GM21529 (cell line): ENCODE measurements at regions not wholly inside any gene's neighbourhood (a gene's known extent, or its start where the extent isn't known, plus 50 kb on each side); places are given as distances from the start of the nearest gene placed in this dataset.

Experiments
- ATAC-seq: cut with Tn5 transposase; IDR thresholded peaks from one replicate; pipeline ENCODE4 v1.9.1; 2021; ENCODE audit not compliant: unreplicated experiment

DNA sequence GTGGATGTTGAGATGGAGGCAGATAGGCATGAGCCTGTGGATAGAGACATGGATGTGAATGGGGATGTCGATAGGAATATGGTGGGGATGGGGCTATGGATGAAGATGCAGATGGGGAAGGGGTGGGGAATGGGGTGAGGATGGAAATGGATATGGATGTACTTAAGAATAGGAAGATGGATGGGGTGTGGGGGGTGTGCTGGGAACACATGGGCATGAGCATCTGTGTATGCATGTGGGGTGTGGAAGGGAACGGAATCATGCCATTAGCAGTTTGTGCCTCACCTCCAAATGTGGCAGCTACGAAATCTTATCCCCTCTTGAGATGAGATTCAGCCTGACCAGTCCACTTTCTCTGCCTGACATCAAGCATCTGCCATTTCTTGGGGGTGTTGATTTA is 359.5 kb upstream of the MGMT start:
- ATAC-seq: no peak

GRCh38 chr10:129108378-129108777 is 358.7 kb upstream of the MGMT start:
- ATAC-seq: no peak

GRCh38 chr10:129108994-129109393 is 358.0 kb upstream of the MGMT start:
- ATAC-seq: no peak

DNA sequence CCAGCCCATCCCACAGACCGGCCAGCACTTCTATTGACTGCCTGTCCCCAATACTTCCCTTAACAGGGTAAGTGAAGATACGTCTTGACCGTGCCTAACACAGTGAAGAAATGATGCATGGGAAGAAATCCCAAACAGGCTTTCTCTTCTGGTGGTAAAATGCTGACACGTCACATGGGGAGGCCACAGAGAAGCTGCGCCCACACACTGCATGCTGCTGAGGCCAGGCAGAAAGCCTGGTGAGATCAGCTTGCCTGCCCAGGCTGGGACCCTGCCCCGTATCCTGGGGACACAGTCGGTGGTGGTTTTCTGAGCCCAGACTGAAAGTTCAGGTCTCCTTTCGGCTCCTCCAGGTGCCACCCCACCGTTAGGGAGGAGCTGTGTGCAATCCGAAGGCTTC is 356.3 kb upstream of the MGMT start:
- no peak for ATAC-seq

GRCh38 chr10:129111922-129112321 is 355.1 kb upstream of the MGMT start:
- no peak for ATAC-seq

GRCh38 chr10:129114588-129114987 is 352.5 kb upstream of the MGMT start:
- no peak for ATAC-seq

- ATAC-seq: no peak
These were observed 350.7 kb upstream of the MGMT start for GRCh38 chr10:129116371-129116770.

DNA sequence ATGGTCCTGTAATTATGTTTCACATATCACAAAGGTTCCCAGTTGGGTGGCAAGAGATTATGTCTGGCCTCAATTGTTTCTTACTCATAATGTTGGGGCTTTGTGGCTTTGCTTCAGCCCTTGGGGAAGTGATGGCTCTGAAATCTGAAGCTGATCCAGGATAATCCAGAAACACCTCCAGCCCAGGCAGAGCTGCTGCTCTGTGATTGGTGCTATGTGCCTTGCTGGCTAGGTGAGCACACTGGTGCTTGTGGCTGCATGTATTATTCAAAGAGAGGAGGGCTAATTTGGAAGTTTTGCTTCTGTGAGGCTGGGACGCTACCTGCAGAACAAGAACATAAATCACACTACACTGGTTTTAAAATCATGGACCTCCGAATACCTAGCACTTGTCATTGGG is 346.6 kb upstream of the MGMT start:
- no peak for ATAC-seq

DNA sequence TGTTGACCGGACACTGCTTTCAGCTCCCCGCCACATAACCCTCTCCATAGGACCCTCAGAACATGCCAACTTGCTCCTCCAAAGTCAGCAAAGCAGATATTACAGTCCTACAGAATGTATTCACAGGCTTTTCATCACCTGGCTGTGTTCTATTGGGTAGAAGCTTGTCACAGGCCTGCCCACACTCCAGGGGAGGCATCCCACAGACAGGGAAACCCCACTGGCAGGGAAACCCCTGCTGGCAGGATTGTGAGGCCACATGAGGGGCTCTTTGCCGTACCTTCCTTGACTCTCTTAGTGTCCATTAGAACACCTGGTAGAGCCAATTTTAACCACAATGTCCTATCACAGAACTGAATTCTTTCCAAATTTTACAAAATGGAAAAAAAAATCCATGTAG is 344.2 kb upstream of the MGMT start:
- ATAC-seq: no peak

DNA sequence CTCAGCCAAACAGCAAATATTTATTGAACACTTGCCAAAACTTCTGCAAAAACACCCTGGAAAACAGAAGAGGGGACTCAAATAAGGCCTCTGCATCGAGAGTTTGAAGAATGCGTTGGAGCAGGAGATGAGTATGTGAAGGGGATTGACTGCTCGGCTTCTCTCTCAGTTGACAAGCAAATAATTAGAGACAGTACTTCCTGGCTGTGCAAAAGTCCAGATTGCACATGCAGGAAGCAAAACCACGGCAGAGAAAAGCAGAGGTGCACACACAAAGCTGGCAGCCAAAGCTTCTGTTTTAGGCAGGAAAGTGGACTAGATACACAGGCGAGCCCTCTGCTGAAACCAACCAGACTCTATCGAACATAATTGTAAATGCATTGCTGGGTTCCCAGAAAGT is 343.6 kb upstream of the MGMT start:
- ATAC-seq: no peak

DNA sequence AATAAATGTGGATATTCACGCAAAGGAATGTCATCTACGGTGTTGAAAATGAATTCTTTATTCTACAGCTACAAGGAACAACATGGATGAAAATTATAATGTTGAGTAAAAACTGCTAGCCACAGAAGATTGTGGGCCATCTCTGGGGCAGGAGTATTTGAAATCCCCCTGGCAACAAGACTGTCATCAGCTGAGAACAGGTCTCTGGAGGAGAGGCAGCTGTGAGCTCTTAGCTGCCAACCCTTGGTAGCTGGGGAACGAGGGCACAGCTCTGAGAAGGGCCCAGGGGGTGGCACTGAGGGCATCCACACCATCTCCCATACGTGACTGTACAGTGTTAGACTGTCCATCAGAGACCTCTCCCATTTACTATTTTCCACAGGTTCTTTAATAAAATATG is 340.1 kb upstream of the MGMT start:
- ATAC-seq: no peak

DNA sequence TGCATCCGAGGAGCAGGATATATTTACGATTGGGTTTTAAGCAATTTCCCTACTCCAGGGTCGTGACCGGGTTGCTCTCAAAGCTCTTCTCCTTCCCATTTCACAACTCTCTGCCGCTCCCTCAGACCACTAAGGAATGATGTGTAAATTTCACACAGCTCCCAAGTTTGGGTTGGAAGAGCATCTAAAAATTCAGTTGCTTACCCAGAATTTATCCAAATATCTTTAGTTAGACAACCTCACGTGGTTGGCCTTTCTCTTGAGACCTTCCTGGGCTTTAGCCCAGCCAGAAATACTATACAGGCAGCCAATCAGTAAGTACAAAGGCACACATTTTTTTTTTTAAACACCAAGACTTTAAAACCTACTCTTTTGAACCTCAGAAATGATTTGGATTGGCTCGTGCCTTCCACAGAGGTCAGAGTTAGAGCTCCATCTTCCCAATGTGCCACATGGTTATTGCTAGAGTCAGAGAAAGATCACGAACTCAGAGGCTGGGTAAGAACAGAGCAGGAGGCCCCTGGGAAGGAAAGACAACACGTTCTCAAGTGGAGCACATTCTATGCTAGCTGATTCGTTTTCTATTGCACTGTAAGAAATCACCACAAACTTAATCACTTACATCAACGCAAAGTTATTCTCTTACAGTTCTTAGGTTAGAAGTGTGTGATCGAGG is 335.4 kb upstream of the MGMT start:
- no peak for ATAC-seq

DNA sequence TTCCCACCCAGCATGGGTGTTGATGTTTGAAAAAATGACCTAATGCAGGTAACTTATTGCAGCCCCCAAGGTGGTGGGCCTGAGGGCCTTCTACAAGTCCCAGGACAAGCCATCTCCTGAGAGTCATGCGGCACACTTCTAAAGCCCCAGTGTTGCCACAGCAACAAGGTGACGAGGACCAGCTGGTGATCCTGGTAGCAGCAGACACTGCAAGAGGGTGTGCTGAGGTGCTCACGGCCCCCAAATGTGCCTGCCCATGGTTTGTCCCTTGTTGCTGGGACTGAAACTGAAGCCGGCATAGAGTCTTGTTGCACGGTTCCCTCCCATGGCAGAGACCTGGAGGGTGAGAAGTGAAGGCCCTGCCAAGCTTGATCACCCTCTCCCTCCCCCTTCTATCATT is 333.2 kb upstream of the MGMT start:
- ATAC-seq: no peak

DNA sequence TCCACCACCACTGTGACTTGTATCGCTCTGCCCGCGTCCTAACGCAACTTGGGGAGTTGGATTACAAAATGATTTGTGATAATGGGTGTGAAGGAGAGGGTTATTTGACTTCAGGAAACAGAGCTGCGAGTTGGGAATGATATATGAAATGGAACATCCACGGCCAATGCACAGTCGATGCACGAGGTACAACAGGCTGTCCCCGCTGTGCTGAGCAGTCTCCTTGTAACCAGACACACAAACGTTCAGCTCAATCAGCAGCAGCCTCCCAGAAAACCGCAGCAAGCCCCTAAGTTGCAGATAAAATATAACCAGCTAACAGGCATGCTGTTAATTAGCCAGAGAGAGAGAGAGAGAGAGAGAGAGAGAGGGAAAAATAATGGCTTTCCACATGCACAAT is 332.7 kb upstream of the MGMT start:
- ATAC-seq: no peak

- ATAC-seq: no peak
These were observed 331.4 kb upstream of the MGMT start for GRCh38 chr10:129135624-129136023.

- ATAC-seq: no peak
These were observed 331.0 kb upstream of the MGMT start for GRCh38 chr10:129136074-129136473.

DNA sequence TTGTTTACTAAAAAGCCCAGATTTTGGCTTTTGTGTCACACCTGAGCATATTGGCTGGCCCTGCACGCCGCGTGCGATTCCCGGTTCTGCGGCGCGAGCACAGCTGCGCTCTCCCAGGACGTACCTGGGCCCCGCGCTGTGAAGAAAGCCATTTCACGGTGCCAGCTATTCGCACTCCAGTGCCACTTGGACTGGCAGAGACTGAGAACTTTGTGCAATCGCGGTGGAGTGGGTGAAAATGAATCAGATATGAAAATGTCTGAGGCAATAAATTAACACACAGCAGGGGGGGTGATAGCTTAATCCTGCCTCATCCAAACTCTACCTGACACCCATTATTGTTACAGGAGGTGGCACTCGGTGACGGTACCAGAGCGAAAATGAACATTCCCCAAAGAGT is 330.1 kb upstream of the MGMT start:
- no peak for ATAC-seq

DNA sequence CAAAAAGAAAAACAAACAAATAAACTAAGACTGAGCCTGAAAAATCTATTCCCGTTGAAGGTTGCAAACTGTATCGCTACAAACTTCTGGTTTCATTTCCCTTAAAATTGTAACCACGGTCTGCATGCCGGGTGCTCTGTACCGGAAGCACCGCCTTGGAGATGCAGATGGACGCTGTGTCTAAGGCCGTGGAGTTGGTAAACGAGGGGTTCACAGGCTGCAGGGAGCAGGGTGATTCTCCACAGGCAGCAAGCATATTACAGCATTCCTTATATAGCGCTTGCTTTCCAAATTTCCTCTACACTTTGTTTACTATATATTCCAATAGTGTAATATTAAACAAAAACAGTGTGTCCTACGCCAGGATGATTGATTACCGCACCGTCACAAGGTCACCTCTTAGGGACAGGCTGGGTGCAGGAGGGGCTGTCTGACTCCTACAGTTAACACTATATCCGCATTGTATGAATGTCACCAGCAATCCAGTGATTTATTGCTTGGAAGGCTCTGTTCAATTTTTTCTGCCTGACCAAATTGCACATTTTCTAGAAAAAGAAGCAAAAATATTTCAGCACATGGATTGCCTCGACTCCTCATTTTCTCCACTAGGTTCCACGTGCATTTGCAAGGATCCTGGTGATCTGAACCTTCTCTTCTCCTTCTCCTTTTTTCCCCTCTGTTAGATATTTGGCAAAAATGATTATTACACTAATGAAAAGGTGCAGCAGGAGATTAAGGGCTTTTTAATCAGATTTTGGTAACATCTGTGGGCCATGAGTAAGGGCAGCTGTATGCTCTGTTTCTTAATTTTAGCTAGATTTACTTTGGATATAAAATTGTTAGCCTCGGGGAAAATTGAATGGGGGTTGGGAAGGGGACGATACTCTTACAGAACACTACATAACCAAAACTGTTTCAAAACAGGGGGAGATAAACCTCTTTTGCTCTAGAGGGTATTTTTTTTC is 325.8 kb upstream of the MGMT start:
- no peak for ATAC-seq

DNA sequence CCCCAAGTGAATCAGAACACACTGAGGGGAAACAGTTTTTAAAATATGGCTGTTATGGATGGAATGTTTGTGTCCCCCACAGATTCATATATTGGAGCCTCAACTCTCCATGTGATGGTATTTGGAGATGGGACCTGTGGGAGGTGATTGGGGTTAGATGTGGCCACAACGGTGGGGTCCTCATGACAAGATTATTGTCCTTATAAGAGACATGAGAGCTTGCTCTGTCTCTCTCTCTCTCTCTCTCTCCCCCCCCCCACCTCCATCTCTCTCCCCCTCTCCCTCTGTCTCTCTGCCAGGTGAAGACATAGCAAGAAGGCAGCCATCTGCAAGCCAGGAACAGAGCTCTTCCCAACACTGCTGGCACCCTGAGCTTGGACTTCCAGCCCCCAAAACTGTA is 315.8 kb upstream of the MGMT start:
- no peak for ATAC-seq

GRCh38 chr10:129156406-129156805 is 310.6 kb upstream of the MGMT start:
- no peak for ATAC-seq

- ATAC-seq: no peak
These were observed 309.9 kb upstream of the MGMT start for GRCh38 chr10:129157185-129157584.

DNA sequence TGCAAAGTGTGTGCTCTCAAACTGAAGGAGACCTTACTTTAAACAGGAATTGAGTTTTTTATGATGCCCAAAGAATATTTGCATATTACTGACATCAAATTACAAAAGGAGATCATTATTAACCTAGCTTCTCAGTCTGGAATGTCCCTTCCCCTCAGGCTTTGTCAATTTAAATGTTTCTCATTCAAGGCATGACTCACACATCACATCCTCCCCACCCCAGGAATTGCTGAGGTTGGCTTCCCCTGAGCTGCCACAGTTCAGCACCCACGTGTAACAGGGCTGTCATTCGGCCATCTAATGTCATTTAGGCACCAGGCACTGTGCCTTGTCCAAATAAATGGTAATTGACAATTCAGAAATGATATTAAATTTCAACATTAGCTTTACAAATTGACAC is 305.9 kb upstream of the MGMT start:
- ATAC-seq: no peak
